GM12874 (cell line): ENCODE measurements at regions not wholly inside any gene's neighbourhood (a gene's known extent, or its start where the extent isn't known, plus 50 kb on each side); places are given as distances from the start of the nearest gene placed in this dataset.

Experiments used
- CTCF ChIP-seq: IDR thresholded peaks from 2 replicates; pipeline ENCODE4 v1.5.1; 2011; ENCODE audit warnings: low read depth, mild to moderate bottlenecking, control low read depth, low read length, moderate library complexity; ENCODE audit not compliant: insufficient read depth

DNA sequence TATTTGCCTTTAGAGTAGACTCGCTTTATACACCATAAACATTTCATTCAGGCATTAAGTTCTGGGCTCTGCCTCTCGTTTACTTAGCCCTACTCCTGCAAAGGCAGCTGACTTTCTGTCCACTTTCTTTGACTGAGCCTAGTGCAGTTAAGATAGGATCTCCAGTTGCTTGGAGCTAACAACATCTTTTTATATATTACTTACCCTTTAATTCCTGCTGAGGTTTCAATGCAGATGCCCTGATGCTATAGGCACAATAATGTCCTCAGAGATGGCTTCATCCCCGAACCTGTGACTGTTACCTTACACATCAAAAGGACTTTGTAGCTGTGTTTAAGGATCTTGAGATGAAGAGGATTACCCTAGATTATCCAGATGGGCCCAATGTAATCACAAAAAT is 505.8 kb upstream of the TNP1 start:
- no peak for TF ChIP-seq CTCF

DNA sequence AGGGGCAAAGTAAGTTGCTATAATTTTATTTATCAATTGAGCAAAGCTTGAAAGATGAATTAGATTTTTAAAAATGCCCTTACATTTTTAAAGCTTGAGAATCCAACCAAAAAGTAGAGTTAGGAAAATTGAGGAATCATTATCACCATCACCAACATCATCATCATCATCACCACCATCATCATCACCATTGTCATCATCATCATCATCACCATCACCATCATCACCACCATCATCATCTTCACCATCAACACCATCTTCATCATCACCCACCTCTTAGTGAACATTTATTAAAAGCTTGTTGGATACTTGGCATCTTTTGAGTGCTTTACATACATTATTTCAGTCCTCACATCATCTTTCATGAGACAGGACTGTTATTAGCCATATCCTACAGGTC is 504.4 kb upstream of the TNP1 start:
- TF ChIP-seq CTCF: no peak

- TF ChIP-seq CTCF: no peak
Observed at GRCh38 chr2:217363470-217363869, 503.6 kb upstream of the TNP1 start.

DNA sequence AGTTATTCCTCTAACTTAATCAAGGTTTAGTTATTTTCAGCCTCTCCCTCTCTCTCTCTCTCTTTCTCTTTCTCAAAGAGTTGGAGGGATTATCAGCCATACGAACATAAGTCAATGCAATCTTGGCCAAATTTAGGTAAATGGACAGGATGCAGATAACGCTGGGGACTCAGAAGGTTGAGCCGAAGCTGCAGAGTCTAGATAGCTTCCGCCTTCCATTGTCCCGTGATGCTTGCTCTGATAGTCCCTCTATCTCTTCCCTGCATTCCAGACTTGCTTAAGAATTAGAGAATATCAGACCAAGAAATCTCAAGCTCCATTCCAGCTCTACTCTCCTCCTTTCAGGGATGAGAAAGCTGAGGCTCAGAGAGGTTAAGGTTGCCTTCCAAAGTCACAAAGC is 502.8 kb upstream of the TNP1 start:
- no peak for TF ChIP-seq CTCF

GRCh38 chr2:217362286-217362685 is 502.4 kb upstream of the TNP1 start:
- no peak for TF ChIP-seq CTCF

GRCh38 chr2:217361483-217361880 is 501.6 kb upstream of the TNP1 start:
- no peak for TF ChIP-seq CTCF

DNA sequence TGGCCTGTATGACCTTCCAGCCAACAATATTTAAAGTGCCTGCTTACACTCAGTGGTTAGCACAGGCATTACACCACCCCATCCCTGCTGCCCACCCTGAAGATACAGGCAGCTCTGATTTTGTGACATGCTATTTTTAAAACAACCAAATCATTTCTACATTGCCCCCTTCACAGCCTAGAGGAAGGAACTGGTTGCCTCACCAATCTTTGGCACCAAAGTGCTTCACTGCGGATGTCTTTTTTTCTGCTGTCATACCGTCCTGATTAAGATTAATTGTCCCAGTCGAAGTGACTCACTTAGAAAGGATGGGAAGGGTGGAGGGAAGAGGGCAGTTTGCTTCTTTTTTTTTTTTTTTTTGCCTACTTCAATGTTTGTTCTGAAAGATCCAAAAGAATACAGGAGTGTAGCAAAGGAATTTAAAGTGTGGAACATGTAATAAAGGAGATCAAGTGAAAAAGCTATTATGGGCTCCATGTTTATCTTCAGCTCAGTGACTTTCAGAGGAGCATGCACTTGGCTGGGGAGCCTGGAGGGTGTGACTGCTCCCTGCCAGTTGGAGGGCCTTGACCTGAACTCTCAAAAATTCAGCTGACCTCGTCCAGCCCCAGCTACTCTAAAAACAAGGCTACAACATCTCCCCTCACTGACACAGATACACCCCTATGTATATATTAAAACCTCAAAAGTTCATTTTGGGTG is 501.1 kb upstream of the TNP1 start:
- TF ChIP-seq CTCF: no peak
